K562 (cell line): ENCODE measurements at regions not wholly inside any gene's neighbourhood (a gene's known extent, or its start where the extent isn't known, plus 50 kb on each side); places are given as distances from the start of the nearest gene placed in this dataset.
A peak's percentile ranks its signal among the peaks of the same experiment; 100 is the strongest.

ENCODE experiments used
- ARID2 ChIP-seq: fragments of 450-650 bp; IDR thresholded peaks from 2 replicates; pipeline ENCODE4 v1.6.1; 2017; ENCODE audit warnings: antibody characterized with exemption, mild to moderate bottlenecking
- BRD4 ChIP-seq: fragments of 200-600 bp; sonication (generic); IDR thresholded peaks from 2 replicates; pipeline ENCODE4 v1.6.1; 2017; ENCODE audit warnings: inconsistent platforms
- CXXC5 ChIP-seq: fragments of 250-450 bp; sonication (Bioruptor Pico); IDR thresholded peaks from 2 replicates; pipeline ENCODE4 v1.8.0; 2022; ENCODE audit warnings: inconsistent platforms, mild to moderate bottlenecking, moderate library complexity
- MEF2A ChIP-seq: IDR thresholded peaks from 2 replicates; pipeline ENCODE4 v1.6.1; 2011; ENCODE audit warnings: low read depth, mild to moderate bottlenecking, low read length, moderate library complexity; ENCODE audit not compliant: control insufficient read depth
- RNF2 ChIP-seq: sonication (generic); IDR thresholded peaks from 2 replicates; pipeline ENCODE4 v1.6.1; 2016
- SAFB ChIP-seq: fragments of 200-400 bp; formaldehyde crosslinking; IDR thresholded peaks from 2 replicates; pipeline ENCODE4 v1.6.1; 2017; ENCODE audit warnings: low read depth, low read length, borderline replicate concordance
- TEAD1 ChIP-seq, 2 experiments: fragments of 450-650 bp in 1 of 2; sonication (generic) in 1 of 2; formaldehyde crosslinking; IDR thresholded peaks; 2 replicates each; pipeline versions ENCODE4 v1.4.0 to v1.8.0; 2020 to 2022; ENCODE audit warnings: mild to moderate bottlenecking in 2 of 2, missing genetic modification reagents in 1 of 2
- ZEB2 ChIP-seq: fragments of 450-650 bp; IDR thresholded peaks from 2 replicates; pipeline ENCODE4 v1.6.1; 2016
- ZNF316 ChIP-seq: fragments of 450-650 bp; IDR thresholded peaks from 2 replicates; pipeline ENCODE4 v1.6.1; 2016
- ZNF583 ChIP-seq: fragments of 250-450 bp; sonication (Bioruptor Pico); IDR thresholded peaks from 2 replicates; pipeline ENCODE4 v1.4.0; 2020
- TF ChIP-seq, protein P1 (sequence below), 2 experiments: fragments of 450-650 bp; IDR thresholded peaks; 2 replicates each; pipeline ENCODE4 v1.6.1; 2016; ENCODE audit warnings: mild to moderate bottlenecking in 2 of 2, borderline replicate concordance in 1 of 2, low read depth in 1 of 2, moderate library complexity in 1 of 2
- TF ChIP-seq, protein P2 (sequence below), 3 experiments: fragments of 200-800 bp in 1 of 3; fragments of 250-450 bp in 1 of 3; fragments of 450-650 bp in 1 of 3; sonication (Bioruptor Pico) in 1 of 3; sonication (Bioruptor generic) in 1 of 3; formaldehyde crosslinking in 1 of 3; IDR thresholded peaks; 2 replicates each; pipeline versions ENCODE4 v1.6.1 to v1.8.0; 2016 to 2022; ENCODE audit warnings: mild to moderate bottlenecking in 2 of 3, missing genetic modification characterization in 2 of 3, missing compliant biosample characterization in 1 of 3, moderate library complexity in 1 of 3
- TF ChIP-seq, protein P3 (sequence below): sonication (generic); formaldehyde crosslinking; IDR thresholded peaks from 2 replicates; pipeline ENCODE4 v1.8.1; 2023; ENCODE audit warnings: mild to moderate bottlenecking, missing genetic modification reagents

DNA sequence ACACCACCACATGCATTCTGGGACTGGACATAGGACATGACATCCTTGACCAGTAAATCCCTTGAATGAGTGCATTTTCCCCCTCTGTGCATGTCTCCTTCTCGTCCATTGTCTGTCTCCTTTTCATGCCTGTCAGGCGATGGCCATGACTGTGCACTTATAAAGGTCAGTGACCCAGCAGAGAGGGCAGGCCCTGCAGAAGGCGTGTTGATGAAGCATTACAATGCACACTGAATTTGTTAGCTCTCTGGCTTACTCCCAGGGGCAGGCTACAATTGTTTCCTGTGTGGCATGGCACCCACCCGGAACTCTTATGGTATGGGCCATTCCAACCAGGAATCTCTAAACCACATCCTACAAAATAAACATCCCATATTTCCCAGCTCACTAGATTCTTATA lies 71.1 kb downstream of the SAMD9 start (continued):
- TF ChIP-seq, protein P1, sequence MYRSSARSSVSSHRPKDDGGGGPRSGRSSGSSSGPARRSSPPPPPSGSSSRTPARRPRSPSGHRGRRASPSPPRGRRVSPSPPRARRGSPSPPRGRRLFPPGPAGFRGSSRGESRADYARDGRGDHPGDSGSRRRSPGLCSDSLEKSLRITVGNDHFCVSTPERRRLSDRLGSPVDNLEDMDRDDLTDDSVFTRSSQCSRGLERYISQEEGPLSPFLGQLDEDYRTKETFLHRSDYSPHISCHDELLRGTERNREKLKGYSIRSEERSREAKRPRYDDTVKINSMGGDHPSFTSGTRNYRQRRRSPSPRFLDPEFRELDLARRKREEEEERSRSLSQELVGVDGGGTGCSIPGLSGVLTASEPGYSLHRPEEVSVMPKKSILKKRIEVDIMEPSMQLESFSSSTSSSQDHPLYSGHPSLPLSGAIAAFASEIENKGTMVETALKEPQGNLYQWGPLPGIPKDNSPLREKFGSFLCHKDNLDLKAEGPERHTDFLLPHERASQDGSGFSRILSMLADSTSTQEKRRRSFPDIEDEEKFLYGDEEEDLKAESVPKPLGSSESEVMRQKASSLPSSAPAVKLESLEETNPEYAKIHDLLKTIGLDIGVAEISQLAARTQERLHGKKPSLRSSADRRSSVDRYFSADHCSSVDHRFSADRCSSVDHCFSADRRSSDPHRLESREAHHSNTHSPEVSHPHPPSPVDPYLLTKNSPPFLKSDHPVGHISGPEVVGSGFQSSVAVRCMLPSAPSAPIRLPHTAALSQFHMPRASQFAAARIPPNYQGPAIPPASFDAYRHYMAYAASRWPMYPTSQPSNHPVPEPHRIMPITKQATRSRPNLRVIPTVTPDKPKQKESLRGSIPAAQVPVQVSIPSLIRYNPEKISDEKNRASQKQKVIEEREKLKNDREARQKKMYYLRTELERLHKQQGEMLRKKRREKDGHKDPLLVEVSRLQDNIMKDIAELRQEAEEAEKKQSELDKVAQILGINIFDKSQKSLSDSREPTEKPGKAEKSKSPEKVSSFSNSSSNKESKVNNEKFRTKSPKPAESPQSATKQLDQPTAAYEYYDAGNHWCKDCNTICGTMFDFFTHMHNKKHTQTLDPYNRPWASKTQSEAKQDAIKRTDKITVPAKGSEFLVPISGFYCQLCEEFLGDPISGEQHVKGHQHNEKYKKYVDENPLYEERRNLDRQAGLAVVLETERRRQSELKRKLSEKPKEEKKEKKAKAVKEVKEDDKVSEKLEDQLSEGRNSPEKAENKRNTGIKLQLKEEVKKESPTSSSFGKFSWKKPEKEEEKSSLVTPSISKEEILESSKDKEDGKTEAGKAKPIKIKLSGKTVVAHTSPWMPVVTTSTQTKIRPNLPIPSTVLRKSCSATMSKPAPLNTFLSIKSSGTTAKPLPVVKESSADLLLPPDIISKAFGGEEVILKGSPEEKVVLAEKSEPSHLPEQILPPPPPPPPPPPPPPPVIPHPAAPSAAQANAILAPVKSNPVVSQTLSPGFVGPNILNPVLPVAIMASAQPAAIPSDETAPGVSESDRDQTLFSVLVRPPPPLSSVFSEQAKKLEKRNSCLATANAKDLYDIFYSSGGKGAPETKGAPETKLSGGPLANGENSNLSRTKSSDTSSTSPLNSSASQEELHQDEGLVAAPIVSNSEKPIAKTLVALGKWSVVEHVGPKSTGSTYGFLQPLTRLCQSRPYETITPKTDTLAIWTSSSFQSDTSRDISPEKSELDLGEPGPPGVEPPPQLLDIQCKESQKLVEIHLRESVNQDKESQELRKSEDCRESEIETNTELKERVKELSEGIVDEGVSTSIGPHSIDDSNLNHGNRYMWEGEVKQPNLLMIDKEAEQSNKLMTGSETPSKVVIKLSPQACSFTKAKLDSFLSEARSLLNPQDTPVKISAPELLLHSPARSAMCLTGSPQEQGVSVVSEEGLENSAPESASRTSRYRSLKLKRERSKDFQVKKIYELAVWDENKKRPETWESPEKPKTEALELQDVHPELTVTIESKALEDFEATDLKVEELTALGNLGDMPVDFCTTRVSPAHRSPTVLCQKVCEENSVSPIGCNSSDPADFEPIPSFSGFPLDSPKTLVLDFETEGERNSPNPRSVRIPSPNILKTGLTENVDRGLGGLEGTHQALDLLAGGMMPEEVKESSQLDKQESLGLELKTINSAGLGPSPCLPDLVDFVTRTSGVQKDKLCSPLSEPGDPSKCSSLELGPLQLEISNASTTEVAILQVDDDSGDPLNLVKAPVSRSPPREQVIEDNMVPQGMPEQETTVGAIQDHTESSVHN (IDR thresholded peaks at IDR 0.05; ENCODE audit: borderline replicate concordance in 1 of 2, low read depth in 1 of 2): no peak
- TF ChIP-seq ARID2 (no peak), ZEB2 (0 out of 2 replicates have a peak, but pooled peaks have one; percentile 42), SAFB (no peak), ZNF583 (CRISPR knock-in tag) (0 out of 2 replicates have a peak, but pooled peaks have one; percentile 5), CXXC5 (peak; percentile 37; the same call in 1 of the 2 replicates), BRD4 (0 out of 2 replicates have a peak, but pooled peaks have one; percentile 32), ZNF316 (peak; percentile 98), TEAD1 (CRISPR knock-in tag; IDR thresholded peaks at IDR 0.05) (no peak), MEF2A (no peak), RNF2 (no peak)
- TF ChIP-seq, protein P2, sequence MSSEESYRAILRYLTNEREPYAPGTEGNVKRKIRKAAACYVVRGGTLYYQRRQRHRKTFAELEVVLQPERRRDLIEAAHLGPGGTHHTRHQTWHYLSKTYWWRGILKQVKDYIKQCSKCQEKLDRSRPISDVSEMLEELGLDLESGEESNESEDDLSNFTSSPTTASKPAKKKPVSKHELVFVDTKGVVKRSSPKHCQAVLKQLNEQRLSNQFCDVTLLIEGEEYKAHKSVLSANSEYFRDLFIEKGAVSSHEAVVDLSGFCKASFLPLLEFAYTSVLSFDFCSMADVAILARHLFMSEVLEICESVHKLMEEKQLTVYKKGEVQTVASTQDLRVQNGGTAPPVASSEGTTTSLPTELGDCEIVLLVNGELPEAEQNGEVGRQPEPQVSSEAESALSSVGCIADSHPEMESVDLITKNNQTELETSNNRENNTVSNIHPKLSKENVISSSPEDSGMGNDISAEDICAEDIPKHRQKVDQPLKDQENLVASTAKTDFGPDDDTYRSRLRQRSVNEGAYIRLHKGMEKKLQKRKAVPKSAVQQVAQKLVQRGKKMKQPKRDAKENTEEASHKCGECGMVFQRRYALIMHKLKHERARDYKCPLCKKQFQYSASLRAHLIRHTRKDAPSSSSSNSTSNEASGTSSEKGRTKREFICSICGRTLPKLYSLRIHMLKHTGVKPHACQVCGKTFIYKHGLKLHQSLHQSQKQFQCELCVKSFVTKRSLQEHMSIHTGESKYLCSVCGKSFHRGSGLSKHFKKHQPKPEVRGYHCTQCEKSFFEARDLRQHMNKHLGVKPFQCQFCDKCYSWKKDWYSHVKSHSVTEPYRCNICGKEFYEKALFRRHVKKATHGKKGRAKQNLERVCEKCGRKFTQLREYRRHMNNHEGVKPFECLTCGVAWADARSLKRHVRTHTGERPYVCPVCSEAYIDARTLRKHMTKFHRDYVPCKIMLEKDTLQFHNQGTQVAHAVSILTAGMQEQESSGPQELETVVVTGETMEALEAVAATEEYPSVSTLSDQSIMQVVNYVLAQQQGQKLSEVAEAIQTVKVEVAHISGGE (CRISPR knock-in tag; IDR thresholded peaks at IDR 0.05): 0 out of 6 replicates have a peak, but pooled peaks of 1 of the 3 experiments have one; percentile 32
- TF ChIP-seq, protein P3, sequence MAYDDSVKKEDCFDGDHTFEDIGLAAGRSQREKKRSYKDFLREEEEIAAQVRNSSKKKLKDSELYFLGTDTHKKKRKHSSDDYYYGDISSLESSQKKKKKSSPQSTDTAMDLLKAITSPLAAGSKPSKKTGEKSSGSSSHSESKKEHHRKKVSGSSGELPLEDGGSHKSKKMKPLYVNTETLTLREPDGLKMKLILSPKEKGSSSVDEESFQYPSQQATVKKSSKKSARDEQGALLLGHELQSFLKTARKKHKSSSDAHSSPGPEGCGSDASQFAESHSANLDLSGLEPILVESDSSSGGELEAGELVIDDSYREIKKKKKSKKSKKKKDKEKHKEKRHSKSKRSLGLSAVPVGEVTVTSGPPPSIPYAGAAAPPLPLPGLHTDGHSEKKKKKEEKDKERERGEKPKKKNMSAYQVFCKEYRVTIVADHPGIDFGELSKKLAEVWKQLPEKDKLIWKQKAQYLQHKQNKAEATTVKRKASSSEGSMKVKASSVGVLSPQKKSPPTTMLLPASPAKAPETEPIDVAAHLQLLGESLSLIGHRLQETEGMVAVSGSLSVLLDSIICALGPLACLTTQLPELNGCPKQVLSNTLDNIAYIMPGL: no peak
